SU-DHL-6 (cell line): ENCODE measurements at regions not wholly inside any gene's neighbourhood (a gene's known extent, or its start where the extent isn't known, plus 50 kb on each side); places are given as distances from the start of the nearest gene placed in this dataset.

ENCODE experiments used
- H2AFZ ChIP-seq: fragments of 200-600 bp; sonication (generic); 2 replicates; pipeline ENCODE4 v1.6.1; 2014; ENCODE audit warnings: low read depth, mild to moderate bottlenecking, moderate library complexity, mixed read lengths, antibody characterized with exemption, low read length; ENCODE audit not compliant: severe bottlenecking
- H3F3A ChIP-seq: fragments of 200-600 bp; shearing (Covaris generic); 2 replicates; pipeline ENCODE4 v1.6.0; 2016; ENCODE audit warnings: antibody characterized with exemption, mild to moderate bottlenecking; ENCODE audit not compliant: insufficient read depth
- H3K27ac ChIP-seq: fragments of 200-600 bp; sonication (generic); 2 replicates; pipeline ENCODE4 v1.5.1; 2016; ENCODE audit warnings: low read depth, mild to moderate bottlenecking, low read length, moderate library complexity, mixed read lengths
- H3K27me3 ChIP-seq: fragments of 200-600 bp; sonication (generic), shearing (Covaris generic); 2 replicates; pipeline ENCODE4 v1.6.0; 2014; ENCODE audit warnings: mild to moderate bottlenecking, low read length
- H3K36me3 ChIP-seq: fragments of 200-600 bp; sonication (generic); 2 replicates; pipeline ENCODE4 v1.6.1; 2014; ENCODE audit warnings: mild to moderate bottlenecking, low read length, mixed read lengths
- H3K4me2 ChIP-seq: fragments of 300-600, 200-600 bp; shearing (Covaris generic), sonication (generic); 2 replicates; pipeline ENCODE4 v1.6.0; 2014; ENCODE audit warnings: low read length, low read depth, mild to moderate bottlenecking; ENCODE audit not compliant: poor library complexity, severe bottlenecking
- H3K4me3 ChIP-seq: fragments of 200-600 bp; sonication (generic); 2 replicates; pipeline ENCODE4 v1.5.1; 2014; ENCODE audit warnings: antibody characterized with exemption, low read length, mild to moderate bottlenecking, mixed read lengths; ENCODE audit not compliant: insufficient read depth, poor library complexity, severe bottlenecking
- H3K79me2 ChIP-seq: fragments of 200-600 bp; sonication (generic); 2 replicates; pipeline ENCODE4 v1.6.1; 2014; ENCODE audit warnings: mild to moderate bottlenecking, low read length, moderate library complexity; ENCODE audit not compliant: insufficient read depth
- H3K9ac ChIP-seq: fragments of 200-600 bp; sonication (generic); 2 replicates; pipeline ENCODE4 v1.7.0; 2014; ENCODE audit warnings: mild to moderate bottlenecking, low read length
- H3K9me2 ChIP-seq: fragments of 200-600 bp; sonication (generic); replicated peaks from 2 replicates; pipeline ENCODE4 v1.6.1; 2014; ENCODE audit warnings: low read length; ENCODE audit not compliant: insufficient read depth
- H3K9me3 ChIP-seq: fragments of 200-600 bp; sonication (generic); 2 replicates; pipeline ENCODE4 v1.6.1; 2014; ENCODE audit warnings: low read length, mixed read lengths; ENCODE audit not compliant: insufficient read depth
- H4K20me1 ChIP-seq: fragments of 200-600 bp; sonication (generic); 2 replicates; pipeline ENCODE4 v1.6.1; 2014; ENCODE audit warnings: low read depth, mild to moderate bottlenecking, antibody characterized with exemption, low read length, moderate library complexity, mixed read lengths
- EZH2phosphoT487 ChIP-seq: fragments of 200-600 bp; sonication (generic), shearing (Covaris generic); conservative IDR thresholded peaks from 2 replicates; pipeline ENCODE4 v1.6.1; 2018; ENCODE audit warnings: mild to moderate bottlenecking, antibody characterized with exemption, low read length, moderate library complexity, mixed read lengths
- TF ChIP-seq, protein P1 (sequence below): fragments of 200-600 bp; sonication (generic); IDR thresholded peaks from one replicate; pipeline ENCODE4 v1.5.1; 2017; ENCODE audit warnings: antibody characterized with exemption, mild to moderate bottlenecking, low read length, moderate library complexity; ENCODE audit not compliant: insufficient read depth, poor library complexity, severe bottlenecking

DNA sequence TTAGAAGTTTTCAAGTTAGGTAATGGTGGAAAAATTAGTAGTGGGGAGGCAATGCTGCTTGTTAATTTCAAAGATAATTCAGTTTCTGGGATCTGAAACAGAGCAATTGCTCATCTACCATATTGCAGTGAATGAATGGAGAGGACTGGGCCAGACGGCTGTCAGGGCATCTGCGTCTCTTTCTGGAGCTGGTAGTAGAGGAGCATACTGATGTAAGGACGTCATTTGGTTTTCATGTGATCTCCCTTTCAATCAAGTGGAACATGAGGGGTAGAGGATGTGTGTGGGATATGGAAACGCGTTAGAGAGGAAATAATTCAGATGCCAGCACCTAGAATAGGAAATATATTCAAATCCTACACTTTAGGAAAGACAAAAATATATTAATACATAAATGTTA, 490.3 kb downstream of the ADCYAP1 start:
- H4K20me1 ChIP-seq = no peaks in the 10 kb centered on the region
- no peaks in the 10 kb centered on the region for H3K9me2 ChIP-seq
- TF ChIP-seq, protein P1, sequence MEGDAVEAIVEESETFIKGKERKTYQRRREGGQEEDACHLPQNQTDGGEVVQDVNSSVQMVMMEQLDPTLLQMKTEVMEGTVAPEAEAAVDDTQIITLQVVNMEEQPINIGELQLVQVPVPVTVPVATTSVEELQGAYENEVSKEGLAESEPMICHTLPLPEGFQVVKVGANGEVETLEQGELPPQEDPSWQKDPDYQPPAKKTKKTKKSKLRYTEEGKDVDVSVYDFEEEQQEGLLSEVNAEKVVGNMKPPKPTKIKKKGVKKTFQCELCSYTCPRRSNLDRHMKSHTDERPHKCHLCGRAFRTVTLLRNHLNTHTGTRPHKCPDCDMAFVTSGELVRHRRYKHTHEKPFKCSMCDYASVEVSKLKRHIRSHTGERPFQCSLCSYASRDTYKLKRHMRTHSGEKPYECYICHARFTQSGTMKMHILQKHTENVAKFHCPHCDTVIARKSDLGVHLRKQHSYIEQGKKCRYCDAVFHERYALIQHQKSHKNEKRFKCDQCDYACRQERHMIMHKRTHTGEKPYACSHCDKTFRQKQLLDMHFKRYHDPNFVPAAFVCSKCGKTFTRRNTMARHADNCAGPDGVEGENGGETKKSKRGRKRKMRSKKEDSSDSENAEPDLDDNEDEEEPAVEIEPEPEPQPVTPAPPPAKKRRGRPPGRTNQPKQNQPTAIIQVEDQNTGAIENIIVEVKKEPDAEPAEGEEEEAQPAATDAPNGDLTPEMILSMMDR = no peak
- no peak for TF ChIP-seq EZH2phosphoT487
- no peak overlapping the region for H3K4me2 ChIP-seq
- H3K4me3 ChIP-seq = no peak overlapping the region
- no peak overlapping the region for H3K9ac ChIP-seq
- H3K27me3 ChIP-seq = no peaks in the 10 kb centered on the region
- no peaks in the 10 kb centered on the region for H3K79me2 ChIP-seq
- no peaks in the 10 kb centered on the region for H3K36me3 ChIP-seq
- H2AFZ ChIP-seq = no peak overlapping the region
- no peaks in the 10 kb centered on the region for H3K9me3 ChIP-seq
- no peaks in the 10 kb centered on the region for H3F3A ChIP-seq
- no peak overlapping the region for H3K27ac ChIP-seq

DNA sequence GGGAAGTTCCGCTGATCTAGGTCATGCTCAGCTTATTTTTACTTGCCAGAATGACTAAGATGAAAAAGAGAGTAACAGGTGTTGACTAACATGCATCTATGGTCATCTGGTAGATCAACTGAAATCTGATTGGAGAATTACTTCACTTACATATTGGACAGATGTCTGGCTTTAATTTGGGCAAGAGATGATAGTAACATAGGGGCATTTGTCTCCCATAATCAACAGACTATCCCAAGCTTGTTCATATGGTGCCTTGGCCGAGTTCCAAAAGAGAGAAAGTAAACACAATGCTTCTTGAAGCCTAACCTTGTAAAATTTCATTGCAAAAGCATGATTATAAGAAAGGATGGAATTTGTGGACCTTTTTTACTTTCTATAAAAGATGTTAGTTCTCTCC, 503.7 kb downstream of the ADCYAP1 start:
- Histone ChIP-seq H4K20me1 (no peaks in the 10 kb centered on the region), H3K4me2 (no peak overlapping the region), H3F3A (no peaks in the 10 kb centered on the region), H2AFZ (no peak overlapping the region), H3K36me3 (no peaks in the 10 kb centered on the region), H3K79me2 (no peaks in the 10 kb centered on the region), H3K4me3 (no peak overlapping the region), H3K9ac (no peak overlapping the region), H3K9me2 (no peaks in the 10 kb centered on the region), H3K27ac (no peak overlapping the region), H3K9me3 (no peaks in the 10 kb centered on the region), H3K27me3 (no peaks in the 10 kb centered on the region)
- TF ChIP-seq EZH2phosphoT487 = no peak
- TF ChIP-seq, protein P1 = no peak

DNA sequence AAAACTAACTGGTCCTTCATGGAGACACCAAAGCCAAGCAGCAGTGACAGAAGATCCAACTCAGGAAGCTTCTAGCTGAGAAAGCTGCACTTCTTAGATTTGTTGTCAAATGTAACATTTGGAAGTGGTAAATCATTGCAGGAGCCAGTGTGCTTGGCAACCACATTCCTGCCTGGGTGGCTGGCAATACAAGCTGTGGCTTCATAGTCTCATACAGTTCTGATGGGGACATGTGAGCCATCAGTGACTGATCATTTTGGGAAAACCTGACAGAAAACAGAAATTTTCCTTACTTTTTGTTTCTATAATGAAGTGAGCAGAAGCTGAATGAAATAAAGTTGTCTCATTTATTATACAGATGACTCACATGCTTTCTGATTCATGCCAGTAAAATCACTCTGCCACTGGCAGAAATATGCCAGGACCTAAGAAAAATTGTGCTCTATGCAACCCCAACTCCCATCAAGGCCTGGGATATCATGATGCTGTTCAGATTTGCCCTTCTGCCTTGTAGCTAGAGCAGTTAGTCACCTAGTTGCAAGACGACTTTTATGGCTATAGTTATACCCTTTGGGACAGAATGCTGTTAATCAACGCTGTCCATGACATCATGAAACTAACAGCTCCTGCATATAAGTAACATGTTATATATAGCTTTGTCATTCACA, 508.1 kb downstream of the ADCYAP1 start:
- H3K9ac ChIP-seq = no peak overlapping the region

More for the DNA sequence above, 508.1 kb downstream of the ADCYAP1 start:
- H3K4me3 ChIP-seq = no peak overlapping the region
- H3K9me2 ChIP-seq = no peaks in the 10 kb centered on the region
- H3K36me3 ChIP-seq = no peaks in the 10 kb centered on the region
- no peak overlapping the region for H3K27ac ChIP-seq
- TF ChIP-seq, protein P1 = no peak
- no peak for TF ChIP-seq EZH2phosphoT487
- H3K9me3 ChIP-seq = no peaks in the 10 kb centered on the region
- H3K79me2 ChIP-seq = no peaks in the 10 kb centered on the region
- no peaks in the 10 kb centered on the region for H4K20me1 ChIP-seq
- H3K27me3 ChIP-seq = no peaks in the 10 kb centered on the region
- no peak overlapping the region for H2AFZ ChIP-seq
- no peaks in the 10 kb centered on the region for H3F3A ChIP-seq
- H3K4me2 ChIP-seq = no peak overlapping the region
